ENCODE measurements at regions not wholly inside any gene's neighbourhood (a gene's known extent, or its start where the extent isn't known, plus 50 kb on each side); places are given as distances from the start of the nearest gene placed in this dataset.

- no peaks in the 10 kb centered on the region for H3F3A ChIP-seq (ENCODE audit: control insufficient read depth, insufficient read depth)
- no peaks in the 10 kb centered on the region for H3K79me2 ChIP-seq (ENCODE audit: control insufficient read depth, low read length)
- H3K9me3 ChIP-seq (ENCODE audit: control insufficient read depth, insufficient read depth, low read length), result no peaks in the 10 kb centered on the region
- H4K20me1 ChIP-seq (ENCODE audit: control insufficient read depth, insufficient read depth, low read depth, low read length), result no peaks in the 10 kb centered on the region
- no peaks in the 10 kb centered on the region for H3K9me2 ChIP-seq (replicated peaks; ENCODE audit: control insufficient read depth, low read length)
- no peaks in the 10 kb centered on the region for H3K27me3 ChIP-seq (ENCODE audit: control insufficient read depth, low read length)
- no peak overlapping the region for H3K4me2 ChIP-seq (ENCODE audit: low read length)
- TF ChIP-seq EZH2phosphoT487 (IDR thresholded peaks at IDR 0.05; ENCODE audit: borderline replicate concordance, low read length) (no peak), CTCF (IDR thresholded peaks at IDR 0.05; ENCODE audit: low read depth, low read length, poor library complexity, severe bottlenecking) (no peak)
- H3K4me1 ChIP-seq (ENCODE audit: control insufficient read depth, low read length), result no peaks in the 10 kb centered on the region
- H3K27ac ChIP-seq (ENCODE audit: low read depth, low read length), result no peak overlapping the region
- H3K4me3 ChIP-seq (ENCODE audit: low read length), result no peak overlapping the region
- H3K36me3 ChIP-seq (ENCODE audit: control insufficient read depth, low read length), result no peaks in the 10 kb centered on the region
Observed at GRCh38 chr2:2868085-2868484, 509.5 kb downstream of the EIPR1 start.

- H3F3A ChIP-seq (ENCODE audit: control insufficient read depth, insufficient read depth), result no peaks in the 10 kb centered on the region
- no peaks in the 10 kb centered on the region for H3K4me1 ChIP-seq (ENCODE audit: control insufficient read depth, low read length)
- H3K36me3 ChIP-seq (ENCODE audit: control insufficient read depth, low read length), result no peaks in the 10 kb centered on the region
- no peak overlapping the region for H3K27ac ChIP-seq (ENCODE audit: low read depth, low read length)
- TF ChIP-seq EZH2phosphoT487 (IDR thresholded peaks at IDR 0.05; ENCODE audit: borderline replicate concordance, low read length), result no peak
- no peak for TF ChIP-seq CTCF (IDR thresholded peaks at IDR 0.05; ENCODE audit: low read depth, low read length, poor library complexity, severe bottlenecking)
- H3K9me3 ChIP-seq (ENCODE audit: control insufficient read depth, insufficient read depth, low read length), result no peaks in the 10 kb centered on the region
- no peaks in the 10 kb centered on the region for H4K20me1 ChIP-seq (ENCODE audit: control insufficient read depth, insufficient read depth, low read depth, low read length)
- H3K27me3 ChIP-seq (ENCODE audit: control insufficient read depth, low read length), result no peaks in the 10 kb centered on the region
- H3K4me2 ChIP-seq (ENCODE audit: low read length), result no peak overlapping the region
- no peaks in the 10 kb centered on the region for H3K9me2 ChIP-seq (replicated peaks; ENCODE audit: control insufficient read depth, low read length)
- H3K4me3 ChIP-seq (ENCODE audit: low read length), result no peak overlapping the region
- no peaks in the 10 kb centered on the region for H3K79me2 ChIP-seq (ENCODE audit: control insufficient read depth, low read length)
Observed at GRCh38 chr2:2867397-2867979, 510.1 kb downstream of the EIPR1 start.

- Histone ChIP-seq H3K27ac (ENCODE audit: low read depth, low read length) (no peak overlapping the region), H3K36me3 (ENCODE audit: control insufficient read depth, low read length) (no peaks in the 10 kb centered on the region), H3F3A (ENCODE audit: control insufficient read depth, insufficient read depth) (no peaks in the 10 kb centered on the region)
Observed at GRCh38 chr2:2866459-2866858, 511.2 kb downstream of the EIPR1 start.

More at GRCh38 chr2:2866459-2866858, 511.2 kb downstream of the EIPR1 start:
- H4K20me1 ChIP-seq (ENCODE audit: control insufficient read depth, insufficient read depth, low read depth, low read length), result no peaks in the 10 kb centered on the region
- TF ChIP-seq EZH2phosphoT487 (IDR thresholded peaks at IDR 0.05; ENCODE audit: borderline replicate concordance, low read length), result no peak
- no peak for TF ChIP-seq CTCF (IDR thresholded peaks at IDR 0.05; ENCODE audit: low read depth, low read length, poor library complexity, severe bottlenecking)
- no peaks in the 10 kb centered on the region for H3K27me3 ChIP-seq (ENCODE audit: control insufficient read depth, low read length)
- H3K9me2 ChIP-seq (replicated peaks; ENCODE audit: control insufficient read depth, low read length), result no peaks in the 10 kb centered on the region
- no peak overlapping the region for H3K4me2 ChIP-seq (ENCODE audit: low read length)
- H3K79me2 ChIP-seq (ENCODE audit: control insufficient read depth, low read length), result no peaks in the 10 kb centered on the region
- H3K9me3 ChIP-seq (ENCODE audit: control insufficient read depth, insufficient read depth, low read length), result no peaks in the 10 kb centered on the region
- H3K4me1 ChIP-seq (ENCODE audit: control insufficient read depth, low read length), result no peaks in the 10 kb centered on the region
- H3K4me3 ChIP-seq (ENCODE audit: low read length), result no peak overlapping the region

Data from DOHH2 (cell line).